ENCODE measurements at regions not wholly inside any gene's neighbourhood (a gene's known extent, or its start where the extent isn't known, plus 50 kb on each side); places are given as distances from the start of the nearest gene placed in this dataset.

DNA sequence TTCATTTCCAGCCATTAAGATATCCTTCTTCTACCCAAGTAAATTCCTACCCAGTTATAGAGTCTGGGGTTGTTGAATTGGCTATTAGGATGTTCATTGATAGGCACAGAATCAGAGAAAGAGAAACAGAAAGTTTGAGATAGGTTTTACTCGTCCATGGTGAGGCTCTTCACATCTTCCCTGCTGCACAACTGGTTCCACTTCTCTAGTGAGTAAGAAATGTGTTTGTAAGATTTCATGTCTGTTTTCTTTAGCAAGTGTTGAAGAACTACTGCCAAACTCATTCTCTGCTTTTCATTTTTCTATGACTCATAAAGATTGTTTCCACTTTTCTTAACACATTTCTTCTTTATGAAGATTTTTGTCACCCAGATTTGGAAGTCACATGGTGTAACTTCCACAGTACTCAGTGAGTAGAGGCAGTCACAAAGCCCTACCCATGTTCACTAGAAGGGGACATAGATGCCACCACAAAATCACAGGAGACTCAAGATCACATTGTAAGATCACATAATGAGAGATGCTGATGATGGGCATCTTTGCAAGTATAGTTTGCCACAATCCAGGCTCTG lies 152.3 kb downstream of the SNX7 start:
- DNase-seq: peak; percentile 4

DNA sequence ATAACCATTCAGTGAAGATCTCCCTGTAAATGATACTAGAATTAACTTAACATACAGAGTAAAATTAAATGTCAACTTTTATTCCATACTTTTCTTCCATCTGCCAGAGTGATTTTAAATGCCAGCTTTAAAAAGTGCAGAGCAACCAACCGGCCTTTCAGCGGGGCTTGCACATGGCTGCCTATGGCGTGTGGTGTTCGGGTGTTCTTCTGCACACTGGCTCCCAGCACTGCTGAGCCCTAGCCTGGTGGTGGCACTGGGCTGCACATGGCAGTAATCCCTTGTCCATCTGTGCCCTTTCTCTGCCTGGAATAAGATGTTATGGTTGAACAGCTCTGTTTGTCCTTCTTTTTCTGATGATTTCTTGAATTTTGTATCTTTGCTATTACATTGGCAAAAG lies 156.3 kb downstream of the SNX7 start:
- no peak for DNase-seq

DNA sequence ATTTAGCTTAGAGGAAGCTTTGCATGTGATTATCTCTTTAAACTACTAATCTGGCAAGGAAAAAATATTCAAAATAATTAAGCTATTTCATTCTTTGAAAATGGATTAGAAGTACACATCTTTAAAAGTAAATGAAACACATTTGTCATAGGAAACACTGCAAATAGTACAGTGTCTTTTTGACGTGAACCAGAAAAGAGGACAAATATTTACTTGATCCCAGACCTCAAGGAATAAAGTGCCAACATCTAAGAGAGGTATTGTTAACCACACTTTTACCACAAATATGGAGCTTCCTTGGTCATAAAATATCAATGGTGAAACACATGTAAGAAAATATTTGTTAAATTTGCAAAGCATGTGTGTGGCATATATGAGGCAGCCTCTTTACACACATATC lies 159.9 kb downstream of the SNX7 start:
- DNase-seq: no peak

DNA sequence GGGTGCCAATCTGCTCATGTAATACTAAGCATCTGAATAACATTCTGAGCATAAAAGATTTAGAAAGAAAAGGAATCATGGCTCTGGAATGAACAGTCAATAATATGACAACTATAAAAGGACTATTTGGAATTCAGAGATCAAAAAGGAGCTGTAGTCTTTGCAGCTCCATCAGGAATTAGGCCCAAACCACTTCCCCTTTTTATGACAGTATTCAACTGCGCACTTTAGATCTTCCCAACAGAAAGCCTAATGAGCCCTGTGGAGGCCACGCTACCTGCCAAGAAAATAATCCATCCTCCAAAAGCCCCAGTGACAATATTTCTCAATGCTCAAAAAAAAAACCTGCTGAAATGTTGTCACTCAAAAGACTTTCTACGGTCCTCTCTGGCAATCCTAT lies 163.2 kb downstream of the SNX7 start:
- no peak for DNase-seq

DNA sequence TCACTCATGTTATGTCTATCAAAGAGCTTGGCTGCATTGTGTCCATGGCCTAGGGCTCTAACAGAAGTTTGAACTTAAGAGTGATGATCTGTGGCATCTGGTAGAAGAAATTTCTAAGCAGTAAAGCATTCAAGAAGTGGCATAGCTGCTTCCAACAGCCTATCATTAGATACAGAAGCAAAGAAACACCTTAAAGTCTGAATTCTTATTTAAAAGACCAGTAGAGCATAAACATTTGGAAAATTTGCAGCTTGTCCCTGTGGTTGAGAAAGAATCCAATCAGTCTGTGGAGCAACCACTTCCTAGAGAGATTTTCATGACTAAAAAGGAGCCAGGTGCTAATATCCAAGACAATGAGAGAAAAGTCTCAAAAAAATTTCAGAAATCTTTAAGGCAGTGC lies 165.5 kb downstream of the SNX7 start:
- no peak for DNase-seq

DNA sequence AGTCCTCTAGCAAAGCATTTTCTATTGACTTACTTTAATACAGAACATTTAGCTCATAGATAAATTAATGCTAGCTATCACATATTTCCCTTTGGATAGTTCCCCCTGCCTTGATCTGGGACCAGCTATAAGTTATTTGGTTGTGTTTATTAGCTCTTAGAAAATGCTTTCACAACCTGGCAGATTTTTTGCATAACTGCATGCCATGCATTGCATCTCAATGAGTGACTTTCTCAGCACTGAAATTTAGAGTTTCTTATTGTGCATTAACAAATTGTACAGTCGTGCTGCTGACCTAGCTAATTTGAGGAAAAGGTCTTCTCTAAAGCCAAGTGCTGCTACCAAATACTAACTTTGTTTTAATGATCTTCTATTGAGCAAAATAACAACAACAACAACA lies 164.8 kb downstream of the PLPPR5 start:
- DNase-seq: no peak
